Posterior cingulate gyrus (tissue), 11 donors: ENCODE measurements at regions not wholly inside any gene's neighbourhood (a gene's known extent, or its start where the extent isn't known, plus 50 kb on each side); places are given as distances from the start of the nearest gene placed in this dataset.

ENCODE experiments used
- DNase-seq, 10 donors: peaks; one replicate each; pipeline versions ENCODE4 v3.0.0 to v3.0.0-alpha.2; 2020 to 2021; ENCODE audit warnings: mixed read lengths in 3 of 10
- intact Hi-C: fragments of 100-400 bp; cut with DNase I; formaldehyde crosslinking; loops from one replicate; pipeline ENCODE4 v1.15.1; 2023

- intact Hi-C loops = no loop called here
- DNase-seq = peak in 2 of 10 donors; percentile 65 to 84
These were observed 86.5 kb upstream of the DIO3 start for GRCh38 chr14:101474563-101475455.

DNA sequence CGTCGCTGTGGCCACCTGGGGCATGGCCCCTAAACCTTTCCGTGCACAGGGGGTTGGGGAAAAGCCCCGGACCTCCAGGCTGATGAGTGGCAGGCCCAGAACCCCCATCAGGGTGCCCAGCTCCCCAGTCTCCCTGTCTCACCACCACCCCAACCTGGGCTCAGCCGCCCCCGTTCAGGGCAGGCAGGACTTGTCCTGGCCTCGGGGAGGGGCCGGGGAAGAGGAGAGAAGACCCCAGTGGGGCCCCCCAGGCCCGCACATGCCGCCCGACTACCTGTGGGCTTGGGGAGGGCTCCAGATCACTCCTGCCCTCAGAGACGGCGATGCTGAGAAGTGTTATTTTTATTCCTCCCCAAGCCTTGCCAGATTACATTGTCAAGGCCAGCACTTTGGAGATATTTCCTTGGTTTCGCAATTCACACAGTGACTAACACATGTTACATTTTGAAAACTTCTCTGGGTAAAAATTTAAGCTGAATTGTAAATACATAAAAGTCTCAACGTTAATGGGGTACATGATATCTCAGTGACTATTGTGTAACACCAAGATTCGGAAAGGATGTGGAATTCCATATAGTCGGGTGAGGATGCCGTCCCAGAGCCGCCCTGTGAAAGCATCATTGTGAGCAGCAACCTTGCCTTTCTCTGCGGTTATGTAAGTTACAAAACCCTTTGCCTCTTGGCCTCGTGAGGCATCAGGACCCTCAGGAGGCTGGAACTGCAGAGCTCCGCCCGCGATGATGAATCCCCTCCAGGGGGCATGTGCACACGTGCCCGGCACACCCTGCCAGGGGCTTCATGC, 85.6 kb upstream of the DIO3 start:
- DNase-seq = peak in 2 of 10 donors; percentile 78 to 79
- intact Hi-C loops = no loop called here

DNA sequence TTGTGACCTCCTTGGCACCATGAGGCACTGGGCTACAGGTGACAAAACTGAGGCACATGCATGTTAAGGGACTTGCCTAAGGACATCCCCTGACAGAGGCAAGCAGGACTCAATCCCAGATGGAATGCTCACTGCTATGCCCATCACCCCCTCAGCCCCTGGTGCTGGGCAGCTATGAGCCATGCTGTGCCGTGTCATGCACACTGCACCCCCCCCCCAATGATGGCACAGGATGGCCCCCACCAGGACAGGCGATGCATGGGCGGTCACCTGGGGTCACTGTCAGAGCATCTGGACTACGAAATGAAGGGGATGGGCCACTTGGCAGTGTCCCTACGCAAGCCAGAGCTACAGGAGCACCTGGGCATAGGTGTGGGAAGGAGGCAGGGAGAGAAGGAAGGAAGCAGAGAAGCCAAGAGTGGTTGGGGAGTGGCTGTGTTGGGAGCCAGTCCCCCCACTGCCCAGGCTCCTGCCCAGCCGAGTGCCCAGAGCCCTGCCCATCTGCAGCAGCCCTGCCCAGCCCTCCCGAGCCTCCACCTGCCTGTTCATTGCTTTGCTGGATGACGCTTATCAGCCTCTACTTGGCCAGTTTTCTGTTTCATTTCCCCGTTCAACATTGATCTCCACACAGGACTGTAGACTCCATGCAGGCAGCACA, 84.9 kb upstream of the DIO3 start:
- peak in 2 of 10 donors; percentile 31 to 52 for DNase-seq
- intact Hi-C loops = no loop called here

DNA sequence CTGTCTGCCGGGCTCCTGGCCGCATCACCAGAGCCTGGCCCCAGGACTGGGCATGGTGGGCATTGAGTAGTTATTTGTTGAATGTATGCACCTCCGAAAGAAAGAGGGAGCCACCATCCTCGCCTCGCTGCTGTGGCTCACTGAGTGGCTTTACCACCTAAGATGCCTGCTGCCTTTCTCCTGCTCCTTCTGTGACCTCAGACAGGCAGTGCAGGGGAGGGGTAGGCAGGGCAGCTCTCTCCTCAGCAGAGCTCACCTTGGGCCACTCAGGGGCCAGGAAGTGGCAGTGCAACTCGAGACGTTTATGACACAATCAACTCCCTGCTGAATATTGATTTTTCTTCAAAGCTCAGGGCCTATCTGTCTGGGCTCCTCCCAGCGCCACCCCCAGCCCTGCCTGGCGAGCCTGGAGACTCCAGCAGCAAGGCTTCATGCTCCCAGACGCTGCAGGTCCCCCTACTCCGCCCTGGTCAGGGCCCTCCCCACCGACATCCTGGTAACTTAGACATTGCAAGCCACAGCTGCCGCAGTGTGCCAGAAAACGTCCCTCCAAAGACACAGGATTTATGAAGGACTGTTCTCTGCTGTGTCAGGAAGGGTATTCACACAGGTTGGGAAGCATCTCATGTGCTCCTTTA, 84.3 kb upstream of the DIO3 start:
- intact Hi-C loops = no loop called here
- peak in 2 of 10 donors; percentile 57 to 72 for DNase-seq

- DNase-seq = peak in 1 of 10 donors; percentile 17
- intact Hi-C loops = no loop called here
These were observed 83.6 kb upstream of the DIO3 start for GRCh38 chr14:101477648-101478047.

- peak in 2 of 10 donors; percentile 64 to 66 for DNase-seq
- intact Hi-C loops = no loop called here
These were observed 83.2 kb upstream of the DIO3 start for GRCh38 chr14:101478096-101478495.

DNA sequence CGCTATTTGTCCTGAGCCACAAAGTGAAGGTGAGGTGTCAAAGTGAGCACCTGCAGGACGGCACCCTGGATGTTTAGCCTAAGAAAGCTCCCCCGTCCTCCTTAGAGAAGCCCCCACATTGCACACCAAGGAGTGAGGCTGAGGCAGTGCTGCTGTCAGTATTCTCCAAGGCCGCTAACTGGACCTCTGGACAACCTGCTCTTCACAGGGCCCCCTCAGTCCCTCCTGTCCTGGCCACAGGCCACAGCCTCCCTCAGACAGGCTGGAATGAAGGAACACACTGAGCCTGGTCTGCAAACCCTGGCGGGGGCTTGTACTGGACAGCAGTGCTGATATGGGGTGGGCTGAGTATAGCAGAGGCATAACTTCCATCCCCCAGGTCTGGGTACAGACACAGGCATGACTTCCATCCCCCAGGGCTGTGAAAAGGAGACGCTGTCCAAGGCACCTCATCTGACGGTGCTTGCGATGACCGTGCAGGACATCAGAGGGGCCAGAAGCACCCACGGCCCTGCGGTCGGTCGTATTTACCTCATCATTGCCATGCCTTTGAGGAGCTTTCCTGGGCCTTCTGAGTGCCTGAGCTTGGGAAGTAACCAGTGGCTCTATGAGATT, 82.4 kb upstream of the DIO3 start:
- intact Hi-C loops = no loop called here
- DNase-seq = peak in 2 of 10 donors; percentile 15 to 52

- intact Hi-C loops = no loop called here
- DNase-seq = peak in 2 of 10 donors; percentile 1 to 32
These were observed 81.1 kb upstream of the DIO3 start for GRCh38 chr14:101480022-101480746.

DNA sequence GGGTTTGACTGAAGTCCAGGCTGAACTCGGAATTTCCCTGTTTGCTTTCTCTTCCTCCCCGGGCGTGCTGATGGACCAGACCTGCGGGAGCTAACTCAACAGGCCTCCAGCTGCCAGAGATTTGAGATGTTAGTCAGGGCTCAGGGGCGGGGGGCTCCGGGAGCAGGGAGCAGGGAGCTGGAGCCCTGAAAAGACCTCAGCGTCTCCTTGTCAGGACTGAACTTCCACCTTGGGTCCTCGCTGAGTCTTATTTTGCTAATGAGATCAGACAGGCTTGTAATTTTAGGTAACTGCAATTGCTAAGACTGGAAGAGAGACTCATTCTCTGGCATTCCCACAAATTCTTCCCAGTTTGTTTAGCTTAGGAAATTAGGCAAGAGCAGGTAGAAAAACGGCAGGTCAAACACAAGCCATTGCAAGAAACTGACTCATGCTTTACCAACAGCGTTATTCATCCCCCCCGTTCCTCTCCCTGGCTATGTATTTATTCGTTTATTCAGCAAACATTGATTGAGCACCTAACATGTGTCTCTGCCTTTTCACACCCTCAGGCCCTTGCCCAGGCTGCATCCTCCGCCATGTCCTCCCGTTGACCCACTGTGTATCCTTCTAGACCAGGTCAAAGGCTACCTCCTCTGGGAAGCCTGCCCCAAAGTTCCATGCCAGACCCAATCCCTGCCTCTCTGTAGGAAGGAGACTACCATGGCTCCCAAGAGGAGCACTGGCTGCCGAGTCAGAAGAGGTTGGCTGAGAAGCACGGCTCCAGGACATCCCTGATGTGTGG, 80.4 kb upstream of the DIO3 start:
- intact Hi-C loops = no loop called here
- peak in 3 of 10 donors; percentile 45 to 66 (median 47) for DNase-seq

DNA sequence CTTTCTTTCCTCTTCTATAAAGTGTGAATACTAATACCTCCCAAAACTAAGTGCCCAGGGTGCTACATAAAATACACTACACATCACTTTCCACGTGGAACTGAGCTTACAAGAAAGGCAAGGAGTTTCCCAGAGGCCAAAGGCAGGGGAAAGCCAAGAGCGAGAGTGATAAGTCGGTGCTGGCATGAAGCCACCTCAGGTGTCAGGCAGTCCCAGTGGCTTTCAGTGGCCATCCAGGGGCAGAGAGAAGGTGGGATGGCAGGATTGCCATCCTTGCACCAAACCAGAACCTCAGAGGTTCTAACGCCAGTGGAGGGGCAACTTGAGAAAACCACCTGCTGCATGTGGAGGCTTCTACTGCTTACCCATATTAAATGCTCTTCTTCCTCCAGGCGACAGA, 79.7 kb upstream of the DIO3 start:
- peak in 2 of 10 donors; percentile 9 to 50 for DNase-seq

DNA sequence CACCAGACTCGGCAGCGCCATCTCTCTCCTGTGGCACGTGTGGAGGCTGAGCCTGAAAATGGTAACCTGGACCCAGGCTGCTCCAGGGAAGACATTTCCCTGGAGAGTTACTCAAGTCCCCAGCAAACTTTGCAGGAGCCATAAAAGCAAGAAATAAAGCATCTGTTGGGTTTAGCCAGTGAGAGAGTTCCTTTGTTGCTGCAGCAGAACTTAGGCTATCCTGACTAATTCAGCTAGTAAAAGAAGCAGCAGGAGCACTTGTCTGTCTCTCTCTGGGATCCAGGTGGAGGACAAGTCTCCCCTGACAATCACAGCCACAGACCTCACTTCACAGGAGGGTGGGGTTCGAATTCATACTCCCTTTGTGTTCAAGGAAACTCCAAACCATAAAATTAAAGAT, 79.2 kb upstream of the DIO3 start:
- intact Hi-C loops = no loop called here
- DNase-seq = peak in 1 of 10 donors; percentile 32

More for the DNA sequence above, 79.7 kb upstream of the DIO3 start:
- intact Hi-C loops = no loop called here

GRCh38 chr14:101483829-101484228, 77.5 kb upstream of the DIO3 start:
- intact Hi-C loops = no loop called here
- no peak for DNase-seq

DNA sequence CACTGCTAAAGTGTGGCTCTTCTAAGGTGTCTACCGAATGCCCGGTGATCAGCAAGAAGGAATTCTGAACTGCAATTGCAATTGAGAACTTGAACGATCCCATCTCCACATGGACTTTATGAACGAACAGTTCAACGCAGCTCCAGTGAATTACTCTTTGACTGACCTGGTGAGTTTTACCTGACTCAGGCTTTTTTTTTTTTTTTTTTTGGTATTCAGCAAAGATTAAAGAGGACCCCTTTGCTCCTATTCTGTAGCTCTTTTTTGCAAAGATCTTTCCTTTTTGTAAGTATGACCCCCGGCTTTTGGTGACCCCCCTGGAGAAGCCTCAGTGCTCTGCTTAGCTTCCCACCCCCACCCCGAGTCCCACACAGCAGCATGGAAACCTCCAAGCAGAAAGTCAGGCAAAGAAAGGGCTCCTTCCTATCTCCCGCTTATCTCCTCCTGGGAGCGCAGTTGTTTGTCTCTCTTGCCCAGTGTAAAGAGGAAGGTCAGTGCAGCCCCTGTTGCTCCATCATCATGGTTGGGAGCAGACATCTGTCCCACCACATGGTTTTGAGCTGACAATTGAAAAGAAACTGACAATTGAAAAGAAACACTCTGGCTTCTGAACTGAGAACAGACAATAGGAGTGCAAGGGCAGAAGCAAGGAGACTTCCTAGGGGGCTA, 72.1 kb upstream of the DIO3 start:
- DNase-seq = no peak
- intact Hi-C loops = no loop called here

DNA sequence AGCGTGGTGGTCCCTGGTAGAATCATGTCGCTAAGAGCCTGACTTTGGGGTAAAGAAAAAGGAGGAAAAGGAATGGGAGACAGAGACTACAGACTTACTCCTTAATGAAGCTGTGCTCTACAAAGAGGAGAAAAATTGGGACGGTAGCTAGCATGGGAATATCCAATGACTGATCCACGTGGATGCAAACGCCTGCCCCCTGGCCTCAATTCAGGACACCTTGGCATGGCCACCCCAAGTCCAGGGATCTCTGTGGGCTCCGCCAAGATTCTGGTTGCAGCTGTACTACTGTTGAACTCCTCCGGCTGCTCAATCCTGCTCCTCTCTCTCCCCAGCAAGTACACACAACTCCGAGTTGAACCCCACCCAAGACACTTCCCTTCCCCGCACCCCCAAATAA, 70.5 kb upstream of the DIO3 start:
- intact Hi-C loops = no loop called here
- DNase-seq = peak in 1 of 10 donors; percentile 18

GRCh38 chr14:101491841-101492240, 69.5 kb upstream of the DIO3 start:
- DNase-seq = peak in 2 of 10 donors; percentile 41 to 52
- intact Hi-C loops = no loop called here

DNA sequence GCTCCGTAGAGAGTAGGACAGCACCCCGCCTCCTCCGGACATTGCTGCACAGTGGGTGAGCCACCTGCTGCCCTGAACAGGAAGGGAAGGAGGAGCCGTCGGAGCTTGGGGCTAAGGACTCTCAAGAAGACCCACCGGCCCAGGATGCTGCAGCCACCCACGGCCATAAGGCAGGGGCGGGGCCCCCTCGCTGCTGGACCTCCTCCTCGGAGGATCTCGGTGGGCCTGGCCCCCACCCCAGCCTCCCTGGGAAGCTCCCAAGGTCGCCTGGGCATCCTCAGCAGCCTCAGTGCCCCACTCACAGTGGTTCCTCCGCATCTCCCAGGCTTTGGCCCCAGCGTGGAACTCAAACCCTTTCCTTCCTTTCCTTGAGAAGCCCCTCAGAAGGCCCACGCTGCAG, 68.6 kb upstream of the DIO3 start:
- intact Hi-C loops = no loop called here
- peak in 1 of 10 donors; percentile 52 for DNase-seq

- DNase-seq = peak in 1 of 10 donors; percentile 15
- intact Hi-C loops = no loop called here
These were observed 66.5 kb upstream of the DIO3 start for GRCh38 chr14:101494826-101495225.

DNA sequence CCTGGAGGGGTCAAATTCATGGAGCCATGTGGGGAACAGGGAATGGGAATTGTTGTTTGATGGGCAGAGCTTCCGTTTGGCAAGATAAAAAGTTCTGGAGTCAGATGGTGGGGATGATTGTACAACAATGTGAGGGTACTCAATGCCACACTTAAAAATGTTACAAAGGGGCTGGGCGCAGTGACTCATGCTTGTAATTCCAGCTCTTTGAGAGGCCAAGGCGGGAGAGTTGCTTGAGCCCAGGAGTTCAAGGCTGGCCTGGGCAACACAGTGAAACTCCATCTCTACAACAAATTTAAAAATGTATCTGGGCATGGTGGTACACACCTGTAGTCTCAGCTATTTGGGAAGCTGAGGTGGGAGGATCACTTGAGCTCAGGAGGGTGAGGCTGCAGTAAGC, 66.0 kb upstream of the DIO3 start:
- peak in 1 of 10 donors; percentile 24 for DNase-seq
- intact Hi-C loops = no loop called here
